HEK293T (cell line): ENCODE measurements at regions not wholly inside any gene's neighbourhood (a gene's known extent, or its start where the extent isn't known, plus 50 kb on each side); places are given as distances from the start of the nearest gene placed in this dataset.

Source experiments
- ARNT ChIP-seq: fragments of 450-650 bp; IDR thresholded peaks from 2 replicates; pipeline ENCODE4 v1.6.1; 2017; ENCODE audit warnings: mild to moderate bottlenecking
- BHLHE40 ChIP-seq: fragments of 450-650 bp; IDR thresholded peaks from 2 replicates; pipeline ENCODE4 v1.6.1; 2016; ENCODE audit warnings: mild to moderate bottlenecking, moderate library complexity, borderline replicate concordance
- FOXA1 ChIP-seq: fragments of 450-650 bp; IDR thresholded peaks from 2 replicates; pipeline ENCODE4 v1.6.1; 2016; ENCODE audit warnings: mild to moderate bottlenecking
- FOXK2 ChIP-seq: fragments of 450-650 bp; IDR thresholded peaks from 2 replicates; pipeline ENCODE4 v1.6.1; 2016; ENCODE audit warnings: mild to moderate bottlenecking
- FOXM1 ChIP-seq: fragments of 450-650 bp; IDR thresholded peaks from 2 replicates; pipeline ENCODE4 v1.6.1; 2017; ENCODE audit warnings: mild to moderate bottlenecking, borderline replicate concordance
- HDGF ChIP-seq: fragments of 450-650 bp; IDR thresholded peaks from 2 replicates; pipeline ENCODE4 v1.6.1; 2017; ENCODE audit warnings: antibody characterized with exemption, borderline replicate concordance
- LEF1 ChIP-seq: fragments of 450-650 bp; IDR thresholded peaks from 2 replicates; pipeline ENCODE4 v1.6.1; 2017; ENCODE audit warnings: mild to moderate bottlenecking, borderline replicate concordance
- NFRKB ChIP-seq: fragments of 450-650 bp; IDR thresholded peaks from 2 replicates; pipeline ENCODE4 v1.6.1; 2016; ENCODE audit warnings: mild to moderate bottlenecking, moderate library complexity
- PKNOX1 ChIP-seq: fragments of 450-650 bp; IDR thresholded peaks from 2 replicates; pipeline ENCODE4 v1.6.1; 2016
- ZNF384 ChIP-seq: fragments of 450-650 bp; IDR thresholded peaks from 2 replicates; pipeline ENCODE4 v1.6.1; 2016

DNA sequence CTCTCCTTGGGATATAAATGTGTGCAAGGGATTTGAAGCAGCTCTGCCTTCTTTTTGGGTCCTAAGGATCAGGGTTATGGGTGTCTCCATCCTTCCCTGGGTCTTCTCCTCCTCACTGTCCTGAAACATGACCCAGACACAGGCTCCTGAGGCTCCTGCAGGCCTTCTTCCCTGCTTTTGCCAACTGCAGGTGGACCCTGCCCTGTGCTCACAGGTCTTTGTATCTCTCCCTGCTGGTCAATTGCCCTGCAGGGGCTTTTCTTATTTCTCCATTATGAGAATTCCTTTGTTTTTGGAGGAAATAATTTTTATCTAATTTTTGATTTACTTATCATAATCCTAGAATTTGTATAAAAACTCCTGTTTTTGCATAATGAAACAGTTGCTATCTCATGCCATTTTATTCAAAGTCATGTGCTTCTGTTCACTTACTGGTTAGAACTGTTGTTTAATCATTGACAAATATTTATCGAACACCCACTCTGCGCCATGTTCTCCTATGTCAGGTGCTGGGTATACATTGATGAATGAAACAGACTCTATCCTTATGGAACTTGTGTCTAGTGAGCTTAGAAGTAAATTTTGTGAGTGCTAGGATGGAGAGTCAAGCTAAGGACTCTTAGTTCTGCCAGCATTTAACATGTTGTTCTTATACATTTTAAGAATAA lies 89.7 kb upstream of the TOP3B start:
- TF ChIP-seq FOXK2 (no peak), ZNF384 (no peak), NFRKB (no peak), ARNT (no peak), LEF1 (no peak), BHLHE40 (no peak), FOXM1 (no peak), HDGF (no peak), PKNOX1 (no peak), FOXA1 (no peak)
